SU-DHL-6 (cell line): ENCODE measurements at regions not wholly inside any gene's neighbourhood (a gene's known extent, or its start where the extent isn't known, plus 50 kb on each side); places are given as distances from the start of the nearest gene placed in this dataset.
"Not testable (repeated sequence)": the region's sequence is repeated elsewhere in the genome, so short reads cannot be mapped to it uniquely, and the experiment has no call there.

Source experiments
- H2AFZ ChIP-seq: fragments of 200-600 bp; sonication (generic); 2 replicates; pipeline ENCODE4 v1.6.1; 2014; ENCODE audit warnings: low read depth, mild to moderate bottlenecking, moderate library complexity, mixed read lengths, antibody characterized with exemption, low read length; ENCODE audit not compliant: severe bottlenecking
- H3F3A ChIP-seq: fragments of 200-600 bp; shearing (Covaris generic); 2 replicates; pipeline ENCODE4 v1.6.0; 2016; ENCODE audit warnings: antibody characterized with exemption, mild to moderate bottlenecking; ENCODE audit not compliant: insufficient read depth
- H3K27ac ChIP-seq: fragments of 200-600 bp; sonication (generic); 2 replicates; pipeline ENCODE4 v1.5.1; 2016; ENCODE audit warnings: low read depth, mild to moderate bottlenecking, low read length, moderate library complexity, mixed read lengths
- H3K27me3 ChIP-seq: fragments of 200-600 bp; sonication (generic), shearing (Covaris generic); 2 replicates; pipeline ENCODE4 v1.6.0; 2014; ENCODE audit warnings: mild to moderate bottlenecking, low read length
- H3K36me3 ChIP-seq: fragments of 200-600 bp; sonication (generic); 2 replicates; pipeline ENCODE4 v1.6.1; 2014; ENCODE audit warnings: mild to moderate bottlenecking, low read length, mixed read lengths
- H3K4me2 ChIP-seq: fragments of 300-600, 200-600 bp; shearing (Covaris generic), sonication (generic); 2 replicates; pipeline ENCODE4 v1.6.0; 2014; ENCODE audit warnings: low read length, low read depth, mild to moderate bottlenecking; ENCODE audit not compliant: poor library complexity, severe bottlenecking
- H3K4me3 ChIP-seq: fragments of 200-600 bp; sonication (generic); 2 replicates; pipeline ENCODE4 v1.5.1; 2014; ENCODE audit warnings: antibody characterized with exemption, low read length, mild to moderate bottlenecking, mixed read lengths; ENCODE audit not compliant: insufficient read depth, poor library complexity, severe bottlenecking
- H3K79me2 ChIP-seq: fragments of 200-600 bp; sonication (generic); 2 replicates; pipeline ENCODE4 v1.6.1; 2014; ENCODE audit warnings: mild to moderate bottlenecking, low read length, moderate library complexity; ENCODE audit not compliant: insufficient read depth
- H3K9ac ChIP-seq: fragments of 200-600 bp; sonication (generic); 2 replicates; pipeline ENCODE4 v1.7.0; 2014; ENCODE audit warnings: mild to moderate bottlenecking, low read length
- H3K9me2 ChIP-seq: fragments of 200-600 bp; sonication (generic); replicated peaks from 2 replicates; pipeline ENCODE4 v1.6.1; 2014; ENCODE audit warnings: low read length; ENCODE audit not compliant: insufficient read depth
- H3K9me3 ChIP-seq: fragments of 200-600 bp; sonication (generic); 2 replicates; pipeline ENCODE4 v1.6.1; 2014; ENCODE audit warnings: low read length, mixed read lengths; ENCODE audit not compliant: insufficient read depth
- H4K20me1 ChIP-seq: fragments of 200-600 bp; sonication (generic); 2 replicates; pipeline ENCODE4 v1.6.1; 2014; ENCODE audit warnings: low read depth, mild to moderate bottlenecking, antibody characterized with exemption, low read length, moderate library complexity, mixed read lengths
- EZH2phosphoT487 ChIP-seq: fragments of 200-600 bp; sonication (generic), shearing (Covaris generic); conservative IDR thresholded peaks from 2 replicates; pipeline ENCODE4 v1.6.1; 2018; ENCODE audit warnings: mild to moderate bottlenecking, antibody characterized with exemption, low read length, moderate library complexity, mixed read lengths
- TF ChIP-seq, protein P1 (sequence below): fragments of 200-600 bp; sonication (generic); IDR thresholded peaks from one replicate; pipeline ENCODE4 v1.5.1; 2017; ENCODE audit warnings: antibody characterized with exemption, mild to moderate bottlenecking, low read length, moderate library complexity; ENCODE audit not compliant: insufficient read depth, poor library complexity, severe bottlenecking

DNA sequence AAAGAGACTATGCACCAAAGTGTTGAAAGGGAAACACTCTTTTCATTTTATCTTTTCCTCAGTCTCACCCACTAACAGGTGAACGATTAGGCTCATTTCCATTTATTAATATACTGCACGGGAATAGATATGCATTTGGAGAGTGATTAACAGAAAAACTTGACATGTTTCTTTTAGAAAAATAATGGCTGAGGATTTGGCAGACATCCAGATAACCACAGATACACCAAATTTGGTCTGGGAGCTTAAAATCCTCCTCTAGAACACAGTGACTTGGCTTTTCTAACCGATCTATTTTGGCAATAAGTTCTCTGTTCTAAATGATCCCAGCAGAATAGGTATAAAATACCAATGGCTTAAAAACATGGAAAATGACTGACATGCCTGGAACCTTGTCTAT lies 459.3 kb upstream of the SGO1 start:
- Histone ChIP-seq H3K27me3 (no peaks in the 10 kb centered on the region), H3K9me2 (no peaks in the 10 kb centered on the region), H3K27ac (no peak overlapping the region), H2AFZ (no peak overlapping the region), H3K36me3 (no peaks in the 10 kb centered on the region), H3F3A (no peaks in the 10 kb centered on the region), H3K4me2 (no peak overlapping the region), H4K20me1 (no peaks in the 10 kb centered on the region), H3K4me3 (no peak overlapping the region), H3K9ac (no peak overlapping the region), H3K9me3 (no peaks in the 10 kb centered on the region), H3K79me2 (no peaks in the 10 kb centered on the region)
- TF ChIP-seq, protein P1, sequence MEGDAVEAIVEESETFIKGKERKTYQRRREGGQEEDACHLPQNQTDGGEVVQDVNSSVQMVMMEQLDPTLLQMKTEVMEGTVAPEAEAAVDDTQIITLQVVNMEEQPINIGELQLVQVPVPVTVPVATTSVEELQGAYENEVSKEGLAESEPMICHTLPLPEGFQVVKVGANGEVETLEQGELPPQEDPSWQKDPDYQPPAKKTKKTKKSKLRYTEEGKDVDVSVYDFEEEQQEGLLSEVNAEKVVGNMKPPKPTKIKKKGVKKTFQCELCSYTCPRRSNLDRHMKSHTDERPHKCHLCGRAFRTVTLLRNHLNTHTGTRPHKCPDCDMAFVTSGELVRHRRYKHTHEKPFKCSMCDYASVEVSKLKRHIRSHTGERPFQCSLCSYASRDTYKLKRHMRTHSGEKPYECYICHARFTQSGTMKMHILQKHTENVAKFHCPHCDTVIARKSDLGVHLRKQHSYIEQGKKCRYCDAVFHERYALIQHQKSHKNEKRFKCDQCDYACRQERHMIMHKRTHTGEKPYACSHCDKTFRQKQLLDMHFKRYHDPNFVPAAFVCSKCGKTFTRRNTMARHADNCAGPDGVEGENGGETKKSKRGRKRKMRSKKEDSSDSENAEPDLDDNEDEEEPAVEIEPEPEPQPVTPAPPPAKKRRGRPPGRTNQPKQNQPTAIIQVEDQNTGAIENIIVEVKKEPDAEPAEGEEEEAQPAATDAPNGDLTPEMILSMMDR, result no peak
- TF ChIP-seq EZH2phosphoT487, result no peak

DNA sequence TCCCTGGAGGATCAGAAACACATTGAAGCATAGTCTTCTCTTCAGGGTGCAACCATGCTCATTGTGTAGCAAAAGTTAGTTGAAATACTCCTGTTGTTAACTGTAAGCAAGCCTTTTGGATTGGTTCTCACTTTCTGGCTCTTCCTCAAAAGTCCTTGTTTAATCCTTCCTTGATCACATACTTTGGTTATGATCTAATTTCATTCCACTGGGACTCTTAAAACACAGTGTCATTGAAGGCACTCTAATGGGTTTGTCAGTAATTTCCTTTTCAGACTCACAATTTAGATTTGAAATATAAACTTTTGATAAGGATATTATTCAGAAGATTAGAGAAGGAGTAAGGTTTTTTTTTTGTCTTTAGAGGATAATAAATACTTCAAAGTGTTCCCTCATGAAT lies 451.7 kb upstream of the SGO1 start:
- Histone ChIP-seq H3K4me2 (no peak overlapping the region), H3K9ac (no peak overlapping the region), H3K4me3 (no peak overlapping the region), H3K27me3 (no peaks in the 10 kb centered on the region), H3K27ac (no peak overlapping the region), H3F3A (no peaks in the 10 kb centered on the region), H3K36me3 (no peaks in the 10 kb centered on the region), H4K20me1 (no peaks in the 10 kb centered on the region), H2AFZ (no peak overlapping the region), H3K79me2 (no peaks in the 10 kb centered on the region), H3K9me3 (no peaks in the 10 kb centered on the region), H3K9me2 (no peaks in the 10 kb centered on the region)
- TF ChIP-seq EZH2phosphoT487, result no peak
- TF ChIP-seq, protein P1, result no peak

DNA sequence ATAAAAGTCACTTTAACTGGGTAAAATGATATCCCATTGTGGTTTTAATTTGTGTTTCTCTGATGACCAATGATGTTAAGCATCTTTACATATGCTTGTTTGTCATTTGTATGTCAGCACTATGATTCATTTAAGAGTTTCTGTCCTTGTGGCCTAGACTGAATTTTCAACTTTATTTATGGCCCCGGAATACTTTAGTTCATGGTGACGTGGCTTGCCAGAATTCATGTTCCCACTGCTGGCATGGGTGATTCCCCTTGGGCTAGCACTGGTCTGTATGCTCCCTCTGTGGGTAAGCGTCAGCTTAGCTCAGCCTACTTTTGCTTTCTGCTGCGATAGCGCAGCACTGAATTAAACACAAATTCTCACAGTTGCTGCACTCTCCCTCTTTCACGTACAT lies 436.3 kb upstream of the SGO1 start:
- no peaks in the 10 kb centered on the region for H3K27me3 ChIP-seq
- H3K9ac ChIP-seq, result no peak overlapping the region
- no peaks in the 10 kb centered on the region for H3K9me3 ChIP-seq
- H3K9me2 ChIP-seq, result no peaks in the 10 kb centered on the region
- no peak overlapping the region for H3K4me3 ChIP-seq
- no peak overlapping the region for H3K4me2 ChIP-seq
- H3K27ac ChIP-seq, result no peak overlapping the region
- no peaks in the 10 kb centered on the region for H3K36me3 ChIP-seq
- no peaks in the 10 kb centered on the region for H3F3A ChIP-seq
- H3K79me2 ChIP-seq, result no peaks in the 10 kb centered on the region
- no peaks in the 10 kb centered on the region for H4K20me1 ChIP-seq
- TF ChIP-seq, protein P1, result no peak
- H2AFZ ChIP-seq, result no peak overlapping the region

DNA sequence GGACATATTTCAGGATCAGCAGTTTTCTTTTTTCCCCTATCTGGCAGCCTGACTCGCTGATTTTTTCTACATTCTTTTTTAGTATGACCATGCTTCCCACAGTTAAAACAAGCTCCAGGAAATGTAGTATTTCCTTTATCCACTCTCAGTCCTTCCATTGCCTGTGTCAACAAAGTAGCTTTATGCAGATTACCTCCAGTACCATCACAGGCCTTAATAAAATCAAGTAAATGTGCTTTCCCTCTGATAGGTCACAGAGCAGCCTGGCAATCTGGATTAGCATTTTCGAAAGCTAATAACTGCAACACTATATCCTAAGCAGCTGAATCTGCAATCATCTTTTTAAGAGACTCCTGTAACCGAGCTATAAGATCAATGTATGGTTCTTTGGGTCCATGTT lies 432.6 kb upstream of the SGO1 start:
- not testable (repeated sequence) for H3K9me2 ChIP-seq, H3K36me3 ChIP-seq, H3F3A ChIP-seq, H3K4me2 ChIP-seq, H2AFZ ChIP-seq, H3K4me3 ChIP-seq, H3K9me3 ChIP-seq, H3K27ac ChIP-seq, H4K20me1 ChIP-seq, H3K79me2 ChIP-seq, H3K9ac ChIP-seq, H3K27me3 ChIP-seq

DNA sequence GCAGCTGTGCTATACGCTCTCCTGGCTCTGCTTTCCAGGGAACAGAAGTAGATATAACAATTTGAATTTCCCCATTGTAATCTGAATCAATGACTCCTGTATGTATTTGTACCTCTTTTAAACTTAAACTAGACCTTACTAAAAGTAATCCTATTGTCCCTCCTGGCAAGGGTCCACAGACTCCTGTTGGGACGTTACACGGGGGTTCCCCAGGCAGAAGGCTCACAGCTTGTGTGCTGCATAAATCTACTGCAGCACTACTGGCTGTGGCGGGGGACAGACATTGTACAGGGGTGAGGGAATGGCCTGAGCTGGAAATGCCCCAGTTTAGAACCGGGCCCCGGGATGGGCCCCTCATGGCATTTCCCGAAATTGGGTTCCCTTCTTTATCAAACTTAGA lies 432.2 kb upstream of the SGO1 start:
- not testable (repeated sequence) for H3K9me2 ChIP-seq, H3K4me2 ChIP-seq, H3K27ac ChIP-seq, H4K20me1 ChIP-seq, H3K4me3 ChIP-seq, H3K9me3 ChIP-seq, H3K9ac ChIP-seq, H3K36me3 ChIP-seq, H3K27me3 ChIP-seq, H3F3A ChIP-seq, H2AFZ ChIP-seq, H3K79me2 ChIP-seq

DNA sequence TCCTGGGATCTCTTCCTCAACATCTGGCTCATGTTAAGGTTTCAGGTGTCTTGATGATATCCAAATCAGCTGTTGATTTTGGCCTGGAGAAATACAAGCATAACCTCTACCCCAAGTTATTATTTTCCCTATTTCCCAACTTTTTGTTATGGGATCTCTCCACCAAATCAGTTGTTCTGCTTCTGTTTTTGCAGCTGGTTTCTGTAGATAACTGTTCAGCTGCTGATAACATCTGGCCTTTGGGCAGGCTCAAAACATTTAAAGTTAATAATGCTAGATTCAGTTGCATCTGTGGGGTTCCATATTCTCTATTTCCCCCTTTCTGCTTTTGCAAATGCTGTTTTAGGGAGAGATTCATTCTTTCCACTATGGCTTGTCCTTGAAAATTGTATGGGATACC lies 430.0 kb upstream of the SGO1 start:
- H3K9me3 ChIP-seq, H3K4me3 ChIP-seq, H3K27me3 ChIP-seq, H3K4me2 ChIP-seq, H3K9me2 ChIP-seq, H3K36me3 ChIP-seq, H3K9ac ChIP-seq, H3K79me2 ChIP-seq, H3K27ac ChIP-seq, H4K20me1 ChIP-seq, H3F3A ChIP-seq, H2AFZ ChIP-seq: not testable (repeated sequence)
